CD4-positive, alpha-beta T cell treated with Interleukin-2 at 100 ng/mL for 4 hours (primary cell): ENCODE measurements at regions not wholly inside any gene's neighbourhood (a gene's known extent, or its start where the extent isn't known, plus 50 kb on each side); places are given as distances from the start of the nearest gene placed in this dataset.

ENCODE experiments used
- DNase-seq: peaks from one replicate; pipeline ENCODE4 v3.0.0-alpha.2; 2020; ENCODE audit warnings: low spot score

DNA sequence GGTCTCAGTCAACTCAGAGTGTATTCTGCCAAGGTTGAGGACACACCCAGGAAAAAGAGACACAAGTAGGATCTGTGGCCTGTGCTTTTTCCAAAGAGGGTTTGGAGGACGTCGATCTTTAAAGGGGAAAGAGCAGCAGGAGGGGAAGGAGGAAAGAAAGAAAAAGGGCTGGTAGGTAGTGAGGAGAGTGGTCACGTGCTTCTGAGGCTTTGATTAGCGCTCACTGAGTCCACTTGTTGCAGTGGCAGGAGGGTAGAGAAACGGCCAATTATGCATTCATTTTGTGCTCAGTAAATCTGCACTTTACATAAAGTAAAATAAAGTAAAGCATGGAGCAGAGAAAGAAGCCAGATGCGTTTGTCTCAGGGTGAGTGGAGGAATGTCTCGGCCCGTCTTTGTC, 126.0 kb upstream of the VSTM2B start:
- DNase-seq: no peak

DNA sequence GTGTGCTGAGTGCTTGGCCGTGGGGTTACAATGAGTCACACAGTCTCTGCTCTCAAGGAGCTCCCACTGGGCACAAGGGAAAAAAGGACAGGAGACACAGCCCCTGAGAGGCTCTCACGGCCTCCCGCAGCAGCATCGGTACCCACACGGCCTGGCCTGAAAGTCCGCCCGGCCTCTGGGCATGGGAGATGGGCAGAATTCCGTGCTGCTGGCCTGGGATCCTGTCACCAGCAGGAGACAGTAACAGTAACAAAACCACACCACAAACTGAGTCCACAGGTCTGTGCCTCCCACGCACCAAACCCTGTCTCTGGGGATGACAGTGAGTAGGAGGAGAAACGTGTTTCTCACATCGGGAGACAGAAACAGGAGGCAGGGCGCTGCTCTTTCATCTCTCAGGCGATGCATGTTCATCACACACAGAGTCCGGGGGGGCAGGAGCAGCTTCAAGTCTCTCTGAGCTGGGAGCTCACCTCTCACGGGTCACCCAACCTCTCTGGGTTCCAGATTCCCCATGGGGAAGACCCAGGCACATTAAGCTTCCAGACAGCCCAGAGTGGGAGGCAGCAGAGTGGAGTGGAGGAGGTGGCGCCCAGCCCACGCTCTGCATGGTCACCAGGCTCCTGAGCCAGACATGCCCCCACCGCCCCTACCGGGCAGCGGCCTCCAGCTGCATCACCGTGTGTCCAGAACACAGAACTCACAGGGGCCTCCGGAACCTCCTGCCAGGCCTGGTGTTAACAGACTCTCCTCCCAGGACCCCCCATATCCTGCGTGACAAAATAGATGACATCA, 124.7 kb upstream of the VSTM2B start:
- no peak for DNase-seq

GRCh38 chr19:29401712-29402421, 123.9 kb upstream of the VSTM2B start:
- DNase-seq: no peak

DNA sequence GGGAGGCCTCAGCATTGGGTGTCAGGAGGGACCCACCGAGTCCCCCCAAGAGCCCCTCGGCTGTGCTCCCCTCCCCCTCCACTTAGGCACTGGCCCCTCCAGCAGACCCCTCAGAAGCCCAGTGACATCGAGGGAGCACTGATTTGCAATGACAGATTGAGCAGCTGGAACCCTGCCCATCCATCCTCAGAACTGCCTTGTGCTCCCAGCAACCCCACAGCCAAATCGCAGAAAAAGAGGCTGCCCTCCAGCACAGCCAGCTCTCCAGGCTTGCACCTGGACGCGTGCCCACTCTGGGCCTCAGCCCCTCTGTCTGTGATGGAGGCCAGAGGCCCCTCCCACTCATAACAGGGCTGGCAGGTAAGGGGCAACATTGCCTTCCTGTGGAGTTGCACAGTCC, 123.2 kb upstream of the VSTM2B start:
- DNase-seq: no peak

GRCh38 chr19:29404015-29404414, 121.8 kb upstream of the VSTM2B start:
- no peak for DNase-seq

- DNase-seq: no peak
Measured at GRCh38 chr19:29404951-29405727, 120.7 kb upstream of the VSTM2B start.

DNA sequence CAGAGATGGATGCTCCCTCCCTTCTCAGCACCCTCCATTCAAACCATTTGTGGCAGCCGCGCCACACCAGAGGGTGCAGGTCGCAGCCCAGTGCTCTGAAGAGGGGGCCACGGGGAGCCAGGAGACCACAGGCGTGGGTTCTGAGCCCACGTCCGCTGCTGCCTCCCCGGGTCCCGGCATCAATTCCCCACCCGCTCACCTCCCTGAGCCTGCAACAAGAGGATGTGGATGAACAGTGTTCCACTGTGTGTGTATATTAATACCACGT, 120.1 kb upstream of the VSTM2B start:
- DNase-seq: no peak

DNA sequence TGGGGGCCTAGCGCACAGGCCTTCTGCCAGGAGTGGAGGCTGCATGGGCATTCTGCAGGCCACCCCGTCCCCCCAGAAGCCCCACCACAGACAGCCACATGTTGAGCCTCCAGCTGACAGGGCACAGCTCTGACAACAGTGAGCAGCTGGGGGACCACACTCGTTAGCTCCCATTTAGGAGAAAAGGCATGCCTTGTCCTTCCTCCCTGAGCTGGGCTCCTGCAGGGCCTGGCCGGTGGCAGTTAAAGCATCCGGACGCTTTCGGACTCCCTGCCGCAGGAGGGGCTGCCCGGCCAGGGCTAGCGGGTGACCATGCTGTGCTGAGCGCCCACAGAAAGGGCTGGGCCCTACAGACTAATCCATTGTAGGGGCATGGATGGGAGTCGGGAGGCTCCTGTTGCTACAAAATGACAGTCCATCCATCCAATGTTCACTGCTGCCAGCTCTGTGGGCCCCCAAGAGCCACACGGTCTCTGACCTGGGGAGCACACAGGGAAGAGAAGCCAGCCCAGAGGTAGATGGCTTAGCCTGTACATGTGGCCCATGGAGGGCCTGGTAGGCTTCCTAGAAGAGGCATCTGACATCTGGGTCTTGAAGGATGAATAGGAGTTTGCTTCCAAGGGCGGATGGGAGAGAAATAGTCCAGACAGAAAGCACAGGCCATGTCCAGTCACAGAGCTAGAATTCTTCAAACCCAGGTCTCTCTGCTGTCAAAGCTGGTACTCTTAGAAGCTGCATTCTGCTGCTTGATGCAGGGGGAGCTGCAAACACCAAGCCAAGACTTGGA, 116.5 kb upstream of the VSTM2B start:
- DNase-seq: no peak

DNA sequence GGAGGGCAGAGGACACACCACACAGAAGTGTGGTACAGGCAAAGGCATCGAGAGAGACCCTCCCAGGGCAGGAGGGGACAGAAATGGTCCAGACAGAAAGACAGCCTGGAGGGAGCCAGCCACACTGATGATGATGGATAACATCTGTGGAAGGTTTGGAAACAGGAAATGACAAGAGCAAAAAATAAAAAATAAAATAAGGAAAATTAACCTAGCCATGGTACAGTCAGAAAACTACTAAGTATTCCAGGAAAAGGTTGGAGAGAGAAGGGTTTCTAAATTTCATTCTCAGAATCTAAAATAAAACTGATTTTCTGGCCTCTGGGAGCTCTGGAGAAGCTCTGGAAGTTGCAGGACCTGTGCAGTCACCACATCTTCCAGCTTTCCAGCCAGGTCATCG, 115.2 kb upstream of the VSTM2B start:
- no peak for DNase-seq

GRCh38 chr19:29411113-29411581, 114.6 kb upstream of the VSTM2B start:
- DNase-seq: no peak

- DNase-seq: no peak
Measured at GRCh38 chr19:29413435-29413834, 112.4 kb upstream of the VSTM2B start.

DNA sequence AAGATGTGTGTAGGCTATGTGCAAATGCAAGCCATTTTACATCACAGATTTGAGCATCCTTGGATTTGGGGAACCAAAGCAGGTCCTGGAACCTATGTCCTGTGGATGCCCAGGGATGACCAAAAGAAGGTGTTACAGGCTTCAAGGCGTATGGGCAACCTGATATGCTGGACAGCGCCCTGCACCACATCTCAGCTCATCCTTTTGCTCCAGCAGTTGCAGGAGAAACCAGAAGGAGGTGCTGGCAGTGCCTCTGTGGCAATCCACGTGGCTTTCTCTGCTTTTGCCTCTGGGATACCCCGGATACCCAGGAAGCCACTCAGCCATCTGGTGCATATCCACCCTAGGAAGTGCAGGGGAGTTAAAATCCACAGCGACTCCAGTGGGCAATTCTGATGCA, 110.3 kb upstream of the VSTM2B start:
- DNase-seq: no peak

GRCh38 chr19:29417048-29417447, 108.7 kb upstream of the VSTM2B start:
- no peak for DNase-seq

- DNase-seq: no peak
Measured at GRCh38 chr19:29418201-29418600, 107.6 kb upstream of the VSTM2B start.

DNA sequence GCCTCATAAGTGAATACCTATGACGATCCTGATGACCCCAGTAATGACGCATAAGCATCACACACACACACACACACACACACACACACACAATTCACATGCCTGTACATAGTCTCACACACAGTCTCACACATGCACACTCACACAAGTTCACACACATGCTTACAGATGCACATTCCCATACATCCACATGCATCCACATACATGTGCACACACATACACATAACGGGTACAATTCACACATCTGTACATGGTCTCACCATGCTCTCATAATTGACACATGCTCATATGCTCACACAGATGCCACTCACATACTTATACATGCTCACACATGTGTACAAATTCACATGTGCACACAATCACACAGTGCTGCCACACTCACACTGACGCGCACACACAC, 105.7 kb upstream of the VSTM2B start:
- no peak for DNase-seq

- no peak for DNase-seq
Measured at GRCh38 chr19:29420482-29421195, 105.2 kb upstream of the VSTM2B start.

- DNase-seq: no peak
Measured at GRCh38 chr19:29421196-29421545, 104.6 kb upstream of the VSTM2B start.

- DNase-seq: no peak
Measured at GRCh38 chr19:29422047-29422446, 103.7 kb upstream of the VSTM2B start.

- no peak for DNase-seq
Measured at GRCh38 chr19:29422486-29423085, 103.2 kb upstream of the VSTM2B start.

- DNase-seq: no peak
Measured at GRCh38 chr19:29428071-29428470, 97.7 kb upstream of the VSTM2B start.

DNA sequence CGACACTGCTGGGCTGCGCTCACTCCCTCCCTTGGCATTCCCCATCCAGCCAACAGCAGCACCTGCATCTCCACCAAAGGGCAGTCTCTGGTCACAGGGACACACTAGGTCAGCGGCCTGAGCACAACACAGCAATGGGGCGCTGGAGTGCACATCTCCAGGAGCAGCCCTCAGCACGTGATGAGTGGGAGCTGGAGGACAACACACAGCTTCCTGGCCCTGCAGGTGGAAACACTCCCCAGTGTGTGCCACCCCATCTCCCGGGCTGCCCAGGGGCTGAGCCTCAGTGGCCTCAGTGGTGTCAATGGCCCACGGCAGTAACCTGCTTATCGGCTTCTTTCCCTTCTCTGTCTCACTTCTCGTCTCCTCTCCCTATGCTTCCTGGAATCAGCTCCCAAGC, 96.8 kb upstream of the VSTM2B start:
- DNase-seq: no peak
